Panc1 (cell line): ENCODE measurements at regions not wholly inside any gene's neighbourhood (a gene's known extent, or its start where the extent isn't known, plus 50 kb on each side); places are given as distances from the start of the nearest gene placed in this dataset.

Source experiments
- ATAC-seq: fragments of 200-7000 bp; cut with Tn5 transposase; 2 replicates; pipeline ENCODE4 v1.9.1; 2020; ENCODE audit warnings: mild to moderate bottlenecking, moderate library complexity
- BruUV-seq: library from RNA; stranded (reverse); fragments of 400-500 nt; replicated peaks from 2 replicates; lab custom pipeline; 2021; lab: Mats Ljungman, UMichigan
- CTCF ChIA-PET: fragments of 300-600 bp; sonication (Branson Sonifier 250); formaldehyde crosslinking; loops from one replicate; lab custom pipeline; 2022; ENCODE audit warnings: antibody characterized with exemption; lab: Charles Lee
- POLR2A ChIA-PET: fragments of 300-600 bp; sonication (Branson Sonifier 250); formaldehyde crosslinking; loops from one replicate; lab custom pipeline; 2022; ENCODE audit warnings: antibody characterized with exemption; lab: Charles Lee
- DNase-seq: peaks from one replicate; pipeline ENCODE4 v3.0.0-alpha.2; 2010; ENCODE audit warnings: low read depth, low spot score
- H3K27ac ChIP-seq: 2 replicates; pipeline ENCODE4 v1.5.1; 2011; ENCODE audit warnings: mild to moderate bottlenecking, low read length, inconsistent platforms
- H3K27me3 ChIP-seq: fragments of 200-500 bp; sonication (Bioruptor generic); 2 replicates; pipeline ENCODE4 v1.6.0; 2014; ENCODE audit warnings: low read length, inconsistent platforms; ENCODE audit not compliant: control insufficient read depth, insufficient read depth
- H3K36me3 ChIP-seq: fragments of 200-500 bp; sonication (Bioruptor generic); 2 replicates; pipeline ENCODE4 v1.5.1; 2014; ENCODE audit warnings: inconsistent platforms, mild to moderate bottlenecking, low read length, moderate library complexity; ENCODE audit not compliant: control insufficient read depth, insufficient read depth
- H3K4me1 ChIP-seq: 2 replicates; pipeline ENCODE4 v1.5.1; 2011; ENCODE audit warnings: inconsistent platforms, mild to moderate bottlenecking, low read length, moderate library complexity; ENCODE audit not compliant: control insufficient read depth, insufficient read depth
- H3K4me3 ChIP-seq, 2 experiments: 2 replicates each; pipeline ENCODE4 v1.5.1; 2011 to 2012; ENCODE audit warnings: low read depth in 2 of 2, low read length in 2 of 2, mild to moderate bottlenecking in 2 of 2, inconsistent platforms in 1 of 2, moderate library complexity in 1 of 2
- H3K9me3 ChIP-seq: fragments of 200-500 bp; sonication (Bioruptor generic); 2 replicates; pipeline ENCODE4 v1.5.1; 2014; ENCODE audit warnings: low read depth, mild to moderate bottlenecking, inconsistent platforms, low read length, moderate library complexity; ENCODE audit not compliant: control insufficient read depth, insufficient read depth
- POLR2AphosphoS5 ChIP-seq: IDR thresholded peaks from 2 replicates; pipeline ENCODE4 v1.6.1; 2012; ENCODE audit warnings: mild to moderate bottlenecking, low read depth, low read length, moderate library complexity
- SIN3A ChIP-seq: IDR thresholded peaks from 2 replicates; pipeline ENCODE4 v1.6.1; 2012; ENCODE audit warnings: low read depth, mild to moderate bottlenecking, low read length, moderate library complexity, borderline replicate concordance; ENCODE audit not compliant: insufficient read depth
- TCF7L2 ChIP-seq: IDR thresholded peaks from 2 replicates; pipeline ENCODE4 v1.6.1; 2011; ENCODE audit warnings: mild to moderate bottlenecking, low read depth, low read length, inconsistent platforms
- in situ Hi-C: cut with HindIII; loops from 2 replicates; pipeline ENCODE4 v1.10.0; 2016; ENCODE audit warnings: low sequenced_read_pairs, low pct_unique_long_range_greater_than_20kb
- intact Hi-C: fragments of 100-400 bp; cut with micrococcal nuclease; formaldehyde crosslinking; loops from one replicate; pipeline ENCODE4 v1.10.0; 2022; ENCODE audit not compliant: unreplicated experiment
- TF ChIP-seq, protein P1 (sequence below): fragments of 450-650 bp; IDR thresholded peaks from 2 replicates; pipeline ENCODE4 v1.5.1; 2017; ENCODE audit warnings: mild to moderate bottlenecking
- TF ChIP-seq, protein P2 (sequence below), 2 experiments: IDR thresholded peaks; 2 replicates each; pipeline ENCODE4 v1.6.1; 2011 to 2012; ENCODE audit warnings: low read depth in 2 of 2, control low read depth in 1 of 2, low read length in 1 of 2, mild to moderate bottlenecking in 1 of 2, moderate library complexity in 1 of 2; ENCODE audit not compliant: insufficient read depth in 1 of 2

DNA sequence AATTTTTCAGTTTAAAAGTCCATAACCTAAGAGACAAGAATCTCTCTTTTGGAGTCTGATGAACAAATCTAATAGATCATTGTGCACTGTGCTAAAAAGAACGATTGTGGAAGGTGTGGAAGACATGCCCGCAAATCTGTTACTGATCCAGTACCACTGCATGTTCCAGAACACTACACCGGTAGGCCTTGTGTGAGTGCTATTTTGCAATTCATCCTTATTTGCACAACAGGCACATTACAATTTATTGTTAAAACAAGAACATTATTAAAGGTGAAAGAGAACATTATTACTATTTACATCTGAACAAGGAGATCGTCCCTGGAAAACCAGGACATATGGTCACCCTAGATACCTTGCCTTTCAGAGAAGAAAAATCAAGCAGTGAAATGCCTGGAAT, 205.7 kb upstream of the NECTIN3 start:
- ChIA-PET POLR2A (no interaction called here), CTCF (no interaction called here)
- TF ChIP-seq, protein P1, sequence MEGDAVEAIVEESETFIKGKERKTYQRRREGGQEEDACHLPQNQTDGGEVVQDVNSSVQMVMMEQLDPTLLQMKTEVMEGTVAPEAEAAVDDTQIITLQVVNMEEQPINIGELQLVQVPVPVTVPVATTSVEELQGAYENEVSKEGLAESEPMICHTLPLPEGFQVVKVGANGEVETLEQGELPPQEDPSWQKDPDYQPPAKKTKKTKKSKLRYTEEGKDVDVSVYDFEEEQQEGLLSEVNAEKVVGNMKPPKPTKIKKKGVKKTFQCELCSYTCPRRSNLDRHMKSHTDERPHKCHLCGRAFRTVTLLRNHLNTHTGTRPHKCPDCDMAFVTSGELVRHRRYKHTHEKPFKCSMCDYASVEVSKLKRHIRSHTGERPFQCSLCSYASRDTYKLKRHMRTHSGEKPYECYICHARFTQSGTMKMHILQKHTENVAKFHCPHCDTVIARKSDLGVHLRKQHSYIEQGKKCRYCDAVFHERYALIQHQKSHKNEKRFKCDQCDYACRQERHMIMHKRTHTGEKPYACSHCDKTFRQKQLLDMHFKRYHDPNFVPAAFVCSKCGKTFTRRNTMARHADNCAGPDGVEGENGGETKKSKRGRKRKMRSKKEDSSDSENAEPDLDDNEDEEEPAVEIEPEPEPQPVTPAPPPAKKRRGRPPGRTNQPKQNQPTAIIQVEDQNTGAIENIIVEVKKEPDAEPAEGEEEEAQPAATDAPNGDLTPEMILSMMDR: no peak
- TF ChIP-seq TCF7L2: no peak
- TF ChIP-seq, protein P2, sequence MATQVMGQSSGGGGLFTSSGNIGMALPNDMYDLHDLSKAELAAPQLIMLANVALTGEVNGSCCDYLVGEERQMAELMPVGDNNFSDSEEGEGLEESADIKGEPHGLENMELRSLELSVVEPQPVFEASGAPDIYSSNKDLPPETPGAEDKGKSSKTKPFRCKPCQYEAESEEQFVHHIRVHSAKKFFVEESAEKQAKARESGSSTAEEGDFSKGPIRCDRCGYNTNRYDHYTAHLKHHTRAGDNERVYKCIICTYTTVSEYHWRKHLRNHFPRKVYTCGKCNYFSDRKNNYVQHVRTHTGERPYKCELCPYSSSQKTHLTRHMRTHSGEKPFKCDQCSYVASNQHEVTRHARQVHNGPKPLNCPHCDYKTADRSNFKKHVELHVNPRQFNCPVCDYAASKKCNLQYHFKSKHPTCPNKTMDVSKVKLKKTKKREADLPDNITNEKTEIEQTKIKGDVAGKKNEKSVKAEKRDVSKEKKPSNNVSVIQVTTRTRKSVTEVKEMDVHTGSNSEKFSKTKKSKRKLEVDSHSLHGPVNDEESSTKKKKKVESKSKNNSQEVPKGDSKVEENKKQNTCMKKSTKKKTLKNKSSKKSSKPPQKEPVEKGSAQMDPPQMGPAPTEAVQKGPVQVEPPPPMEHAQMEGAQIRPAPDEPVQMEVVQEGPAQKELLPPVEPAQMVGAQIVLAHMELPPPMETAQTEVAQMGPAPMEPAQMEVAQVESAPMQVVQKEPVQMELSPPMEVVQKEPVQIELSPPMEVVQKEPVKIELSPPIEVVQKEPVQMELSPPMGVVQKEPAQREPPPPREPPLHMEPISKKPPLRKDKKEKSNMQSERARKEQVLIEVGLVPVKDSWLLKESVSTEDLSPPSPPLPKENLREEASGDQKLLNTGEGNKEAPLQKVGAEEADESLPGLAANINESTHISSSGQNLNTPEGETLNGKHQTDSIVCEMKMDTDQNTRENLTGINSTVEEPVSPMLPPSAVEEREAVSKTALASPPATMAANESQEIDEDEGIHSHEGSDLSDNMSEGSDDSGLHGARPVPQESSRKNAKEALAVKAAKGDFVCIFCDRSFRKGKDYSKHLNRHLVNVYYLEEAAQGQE (IDR thresholded peaks at IDR 0.05; ENCODE audit: insufficient read depth in 1 of 2, low read depth in 2 of 2, low read length in 1 of 2): no peak
- TF ChIP-seq POLR2AphosphoS5: no peak
- TF ChIP-seq SIN3A: no peak
- no peak for DNase-seq
- H3K4me3 ChIP-seq: no peak overlapping the region
- H3K27me3 ChIP-seq: no peaks in the 10 kb centered on the region
- H3K4me1 ChIP-seq: no peaks in the 10 kb centered on the region
- in situ Hi-C loops (no loop called here), intact Hi-C loops (no loop called here)
- H3K9me3 ChIP-seq: no peaks in the 10 kb centered on the region
- ATAC-seq: no peak
- BruUV-seq: no TSS peak
- no peak overlapping the region for H3K27ac ChIP-seq
- no peaks in the 10 kb centered on the region for H3K36me3 ChIP-seq

DNA sequence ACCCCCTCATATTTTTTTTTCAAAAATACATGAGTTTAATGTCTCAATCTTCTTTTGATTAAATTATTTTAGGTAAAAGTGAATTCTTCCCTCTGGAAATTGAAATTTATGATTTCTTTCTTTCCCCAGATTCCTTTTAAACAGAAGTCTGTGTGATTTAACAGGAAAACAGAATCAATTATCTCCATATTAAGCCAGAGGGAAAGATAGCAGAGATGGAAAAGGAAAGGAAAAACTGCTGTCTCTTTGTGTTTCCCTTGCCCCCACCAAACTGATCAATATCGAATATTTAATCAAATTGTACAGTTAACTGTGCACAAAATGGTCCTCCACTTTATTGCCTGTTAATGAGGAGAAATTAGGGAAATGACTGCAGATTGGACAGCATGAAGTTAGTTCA, 203.5 kb upstream of the NECTIN3 start:
- no TSS peak for BruUV-seq
- no peak for ATAC-seq
- POLR2A ChIA-PET: no interaction called here
- H3K9me3 ChIP-seq: no peaks in the 10 kb centered on the region
- intact Hi-C loops (no loop called here), in situ Hi-C loops (no loop called here)
- H3K27ac ChIP-seq: no peak overlapping the region
- H3K36me3 ChIP-seq: no peaks in the 10 kb centered on the region
- TF ChIP-seq, protein P1: no peak
- TF ChIP-seq POLR2AphosphoS5 (no peak), SIN3A (no peak), TCF7L2 (no peak)
- TF ChIP-seq, protein P2 (IDR thresholded peaks at IDR 0.05; ENCODE audit: insufficient read depth in 1 of 2, low read depth in 2 of 2, low read length in 1 of 2): no peak
- no peaks in the 10 kb centered on the region for H3K4me1 ChIP-seq
- H3K27me3 ChIP-seq: no peaks in the 10 kb centered on the region
- CTCF ChIA-PET: no interaction called here
- no peak overlapping the region for H3K4me3 ChIP-seq
- no peak for DNase-seq
